RCC 7860 (cell line): ENCODE measurements at regions not wholly inside any gene's neighbourhood (a gene's known extent, or its start where the extent isn't known, plus 50 kb on each side); places are given as distances from the start of the nearest gene placed in this dataset.
"Not testable (repeated sequence)": the region's sequence is repeated elsewhere in the genome, so short reads cannot be mapped to it uniquely, and the experiment has no call there.

ENCODE experiments used
- DNase-seq: peaks from one replicate; pipeline ENCODE4 v3.0.0-alpha.2; 2015; ENCODE audit warnings: low spot score
- FAIRE-seq: peaks from 2 replicates; lab custom pipeline; 2012; peaks lifted over from hg19 to GRCh38; lab: Jason Lieb, UNC

DNA sequence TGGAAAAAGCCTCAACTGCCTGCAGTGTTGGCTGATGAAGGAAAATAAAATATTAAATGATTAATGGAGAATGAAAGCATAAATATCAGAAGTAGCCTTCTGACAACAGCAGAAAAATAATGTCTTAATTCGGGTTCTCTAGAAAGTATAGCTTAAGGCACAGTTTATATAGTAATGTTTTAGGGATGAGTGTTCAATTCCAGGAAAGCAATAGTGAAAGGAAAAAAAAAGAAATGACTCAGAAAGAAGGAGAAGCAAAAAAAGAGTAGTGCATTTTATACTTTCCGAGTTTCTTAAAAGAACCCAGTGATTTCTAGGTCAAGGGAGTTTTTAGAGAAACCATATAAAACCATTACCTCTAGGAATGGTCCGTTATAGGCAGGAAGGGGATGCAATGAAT lies 137.3 kb downstream of the HTR1B start:
- no peak for FAIRE-seq
- no peak for DNase-seq

DNA sequence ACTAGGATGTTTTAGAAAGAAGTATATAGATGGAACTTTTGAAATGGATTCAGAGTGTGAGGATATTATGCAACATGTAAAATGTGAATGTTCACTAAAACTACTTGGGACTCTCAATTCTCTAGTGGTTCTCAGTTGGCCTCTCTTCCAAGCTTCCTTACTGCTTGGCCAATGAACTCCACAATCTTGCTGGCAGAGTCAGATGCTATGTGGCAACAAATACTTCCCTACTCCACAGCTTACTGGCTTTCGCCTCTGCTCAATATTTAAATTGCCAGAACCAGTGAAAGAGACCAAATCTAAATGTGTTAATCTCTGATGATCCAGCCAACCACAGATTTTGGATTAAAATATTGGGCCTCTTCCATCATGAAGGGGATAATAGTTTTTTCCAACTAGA lies 138.4 kb downstream of the HTR1B start:
- DNase-seq, result no peak
- no peak for FAIRE-seq

- DNase-seq (no peak), FAIRE-seq (no peak)
Measured at GRCh38 chr6:77322604-77323003, 140.7 kb downstream of the HTR1B start.

DNA sequence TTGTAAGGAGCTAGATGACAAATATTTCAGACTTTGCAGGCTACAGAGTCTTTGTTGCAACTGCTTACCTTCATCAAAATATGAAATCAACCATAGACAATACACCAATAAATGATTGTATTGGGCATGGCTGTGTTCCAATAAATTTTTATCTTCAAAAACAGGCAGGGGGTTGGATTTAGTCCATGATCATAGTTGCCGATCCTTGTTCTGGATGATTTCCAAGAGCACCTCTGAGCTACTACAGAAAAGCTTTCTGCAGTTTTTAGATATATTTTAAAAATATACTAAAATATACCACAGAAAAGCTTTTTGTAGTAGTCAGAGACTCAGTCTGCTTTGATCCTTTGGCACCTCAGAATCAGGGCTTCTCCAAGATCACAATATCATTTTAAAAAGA lies 145.0 kb downstream of the HTR1B start:
- no peak for FAIRE-seq

GRCh38 chr6:77313595-77313994 lies 149.7 kb downstream of the HTR1B start:
- FAIRE-seq (no peak), DNase-seq (no peak)

More for the DNA sequence above, 145.0 kb downstream of the HTR1B start:
- DNase-seq, result no peak

DNA sequence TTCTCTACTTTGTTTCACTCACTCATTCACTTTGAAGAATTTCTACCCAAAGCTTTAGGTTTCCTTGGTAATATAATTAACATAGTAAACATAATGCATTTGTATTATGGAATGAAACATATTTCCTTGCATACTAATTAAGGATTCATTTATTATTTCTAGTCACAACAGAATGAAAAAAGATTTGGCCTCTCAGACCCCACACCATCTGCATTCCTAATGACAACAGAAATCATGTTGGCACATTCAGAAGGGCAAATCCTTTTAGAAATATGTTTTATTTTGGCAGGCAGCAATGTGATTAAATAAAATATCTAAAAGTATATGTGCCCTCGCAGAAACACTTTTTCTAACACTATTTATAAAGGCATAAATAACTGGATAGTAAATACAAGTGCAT lies 163.4 kb downstream of the HTR1B start:
- FAIRE-seq, result no peak

GRCh38 chr6:77298283-77298682 lies 165.0 kb downstream of the HTR1B start:
- DNase-seq, result no peak
- no peak for FAIRE-seq

More for the DNA sequence above, 163.4 kb downstream of the HTR1B start:
- no peak for DNase-seq

GRCh38 chr6:77292564-77293546 lies 170.4 kb downstream of the HTR1B start:
- FAIRE-seq, result no peak
- DNase-seq, result no peak

DNA sequence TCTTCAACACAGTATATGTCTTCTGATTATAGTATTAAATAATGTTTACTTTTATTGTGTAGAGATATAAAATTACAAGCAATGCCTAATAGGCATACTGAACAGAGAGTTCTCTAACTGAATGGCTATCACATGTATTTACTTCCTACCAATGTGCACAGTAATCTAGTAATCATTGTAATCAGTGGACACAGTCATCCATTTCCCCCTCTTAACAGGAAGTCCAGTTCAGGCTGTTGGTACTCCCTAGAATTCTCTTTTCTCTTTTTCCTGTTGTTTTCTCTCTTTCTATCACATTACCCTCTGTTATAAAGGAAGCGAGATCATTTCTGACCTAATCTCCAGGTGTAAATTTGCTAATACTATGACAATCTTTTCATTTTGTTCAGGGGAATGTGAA lies 172.5 kb downstream of the HTR1B start:
- FAIRE-seq (no peak), DNase-seq (no peak)

DNA sequence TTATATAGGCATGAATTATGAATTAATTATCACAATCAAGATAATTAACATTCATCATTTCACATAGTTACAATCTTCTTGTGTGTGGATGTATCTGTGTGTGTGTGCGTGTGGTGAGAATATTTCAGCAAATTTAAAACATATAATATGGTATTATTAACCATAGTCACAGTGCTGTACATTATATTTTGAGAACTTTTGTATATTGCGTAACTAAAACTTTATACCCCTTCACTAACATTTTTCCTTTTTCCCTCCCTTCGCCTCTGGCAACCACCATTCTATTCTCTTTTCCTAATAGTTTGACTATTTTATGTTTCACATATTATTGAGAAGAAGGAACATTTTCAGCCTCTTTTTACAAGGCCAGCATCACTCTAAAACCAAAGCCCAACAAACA lies 176.8 kb downstream of the HTR1B start:
- no peak for DNase-seq
- no peak for FAIRE-seq

DNA sequence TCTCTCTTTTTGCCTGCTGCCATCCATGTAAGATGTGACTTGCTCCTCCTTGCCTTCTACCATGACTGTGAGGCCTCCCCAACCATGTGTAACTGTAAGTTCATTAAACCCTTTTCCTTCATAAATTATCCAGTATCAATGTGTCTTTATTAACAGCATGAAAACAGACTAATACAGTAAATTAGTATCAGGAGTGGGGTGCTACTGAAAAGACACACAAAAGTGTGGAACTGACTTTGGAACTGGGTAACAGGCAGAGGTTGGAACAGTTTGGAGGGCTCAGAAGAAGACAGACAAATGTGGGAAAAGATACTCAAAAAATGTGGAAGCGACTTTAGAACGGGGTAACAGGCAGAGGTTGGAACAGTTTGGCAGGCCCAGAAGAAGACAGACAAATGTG lies 189.4 kb downstream of the HTR1B start:
- FAIRE-seq (no peak), DNase-seq (no peak)

GRCh38 chr6:77264970-77265369 lies 198.3 kb downstream of the HTR1B start:
- no peak for DNase-seq
- FAIRE-seq, result no peak

- FAIRE-seq (no peak), DNase-seq (no peak)
Measured at GRCh38 chr6:77263003-77263402, 200.3 kb downstream of the HTR1B start.

GRCh38 chr6:77251801-77252200 lies 211.5 kb downstream of the HTR1B start:
- DNase-seq, FAIRE-seq: not testable (repeated sequence)

DNA sequence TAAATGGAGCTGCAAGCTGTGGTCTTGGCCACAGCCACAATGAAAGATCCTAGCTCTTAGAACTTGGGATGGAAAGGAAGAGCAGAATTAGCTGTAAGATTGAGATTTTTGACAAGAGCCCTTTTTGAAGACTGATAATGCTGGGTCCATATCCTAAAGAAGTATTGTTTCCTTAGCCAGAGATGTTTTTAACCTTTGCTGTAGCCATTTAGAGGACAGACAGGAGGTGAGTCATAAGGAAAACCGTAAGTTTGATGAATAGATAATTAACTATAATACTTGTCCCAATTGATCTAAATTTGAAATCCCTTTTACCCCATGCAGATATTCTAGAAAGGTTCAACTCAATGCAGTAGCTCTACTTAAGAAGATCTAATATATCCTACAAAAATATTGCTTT lies 213.7 kb downstream of the HTR1B start:
- no peak for FAIRE-seq
- DNase-seq, result no peak

DNA sequence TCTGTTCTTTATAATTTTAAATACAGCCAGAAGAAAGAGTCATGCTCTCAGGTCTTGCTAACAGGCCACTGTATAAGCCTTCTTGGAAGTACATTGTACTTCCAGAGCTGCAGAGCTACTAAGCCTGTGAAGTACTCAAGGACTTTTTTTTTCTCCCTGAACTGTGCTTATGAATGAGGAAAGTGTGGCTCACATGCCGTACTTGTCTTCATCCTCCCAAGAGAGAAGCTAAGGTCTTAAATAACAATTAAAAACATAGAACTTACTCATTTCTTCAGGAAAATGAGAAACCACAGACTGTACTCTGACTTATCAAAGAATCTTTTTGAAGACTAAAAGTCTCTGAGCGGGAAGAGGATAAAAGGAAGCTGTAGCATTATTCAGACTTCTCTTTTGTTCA lies 218.3 kb downstream of the HTR1B start:
- FAIRE-seq (no peak), DNase-seq (no peak)

DNA sequence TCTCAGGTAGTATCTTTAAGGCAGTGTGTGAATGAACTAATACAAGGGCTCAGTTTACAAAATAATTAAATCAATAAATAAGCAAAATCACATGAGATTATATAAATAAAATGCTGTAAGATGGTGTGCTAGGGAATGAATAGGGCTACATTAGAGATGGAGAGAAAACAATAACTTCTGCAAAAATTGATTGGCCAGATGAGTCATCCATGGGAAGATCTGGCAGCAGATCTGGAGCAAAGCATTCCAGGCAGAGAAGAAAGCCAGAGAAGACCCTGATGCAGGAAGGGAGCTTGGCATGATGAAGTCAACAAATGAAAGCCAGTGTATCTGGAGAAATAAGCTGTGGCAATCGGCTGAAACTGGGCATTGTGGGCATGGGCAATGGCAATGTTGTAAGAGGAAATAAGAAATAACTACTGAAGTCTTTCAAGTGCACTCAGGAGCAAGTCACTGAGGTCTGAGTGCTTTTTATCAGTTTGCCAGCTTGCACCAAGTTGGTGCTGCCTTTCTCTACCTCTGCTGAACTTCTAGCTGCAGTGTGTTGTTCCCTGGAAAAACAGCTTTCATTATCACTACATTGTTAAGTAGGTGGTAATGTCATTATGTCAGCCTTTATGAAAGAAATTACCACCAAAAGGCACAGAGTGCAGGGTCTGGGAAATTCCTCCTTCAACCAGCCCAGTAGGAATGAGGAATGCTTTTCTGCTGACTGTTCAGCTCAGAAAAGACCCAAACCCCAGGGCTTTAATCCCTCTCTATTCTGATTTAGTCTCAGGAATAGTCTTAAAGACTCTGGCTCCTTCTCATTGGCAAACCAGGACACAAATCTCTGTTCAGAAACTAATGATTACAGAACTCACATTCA lies 231.6 kb downstream of the HTR1B start:
- DNase-seq, result no peak
- FAIRE-seq, result no peak

GRCh38 chr6:77228279-77228678 lies 235.0 kb downstream of the HTR1B start:
- no peak for FAIRE-seq
- no peak for DNase-seq

- no peak for DNase-seq
- FAIRE-seq, result no peak
Measured at GRCh38 chr6:77217896-77218295, 245.4 kb downstream of the HTR1B start.

DNA sequence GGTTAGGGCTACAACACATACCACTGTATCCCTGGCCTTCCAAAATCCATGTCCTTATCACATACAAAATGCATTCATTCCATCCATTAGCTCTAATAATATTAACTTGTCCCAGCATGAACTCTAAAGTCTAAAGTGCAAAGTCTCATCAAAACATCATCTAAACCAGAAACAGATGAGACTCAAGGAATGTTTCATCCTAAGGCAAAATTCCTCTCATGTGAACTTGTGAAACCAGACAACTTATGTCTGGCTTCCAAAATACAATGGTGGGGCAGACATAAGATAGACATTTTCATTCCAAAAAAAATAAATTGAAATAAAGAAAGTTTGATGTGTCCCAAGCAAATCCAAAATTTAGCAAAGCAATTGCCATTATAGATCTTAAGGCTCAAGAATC lies 257.4 kb downstream of the HTR1B start:
- DNase-seq (no peak), FAIRE-seq (no peak)

- FAIRE-seq (no peak), DNase-seq (no peak)
Measured at GRCh38 chr6:77204555-77204954, 258.7 kb downstream of the HTR1B start.

GRCh38 chr6:77183447-77183846 lies 279.8 kb downstream of the HTR1B start:
- FAIRE-seq (no peak), DNase-seq (no peak)
